Stomach (tissue), 8 donors: ENCODE measurements at regions not wholly inside any gene's neighbourhood (a gene's known extent, or its start where the extent isn't known, plus 50 kb on each side); places are given as distances from the start of the nearest gene placed in this dataset.

ENCODE experiments used
- DNase-seq, 2 donors: peaks; one replicate each; pipeline versions ENCODE4 v3.0.0 to v3.0.0-alpha.2; 2013 to 2019
- H3K27ac ChIP-seq, 5 donors: fragments of 200-600 bp in 4 of 5; sonication (generic) in 4 of 5; one replicate each; pipeline ENCODE4 v1.5.1; 2013 to 2019; ENCODE audit warnings: mild to moderate bottlenecking in 1 of 5, moderate library complexity in 1 of 5
- H3K27me3 ChIP-seq, 3 donors: fragments of 200-600 bp; sonication (generic); one replicate each; pipeline ENCODE4 v1.5.1; 2017 to 2019; ENCODE audit warnings: mixed run types in 1 of 3
- H3K36me3 ChIP-seq, 4 donors: fragments of 200-600 bp; sonication (generic); 1 replicate in 3 of 4; 2 replicates in 1 of 4; pipeline ENCODE4 v1.5.1; 2016 to 2019
- H3K4me1 ChIP-seq, 4 donors: fragments of 200-600 bp; sonication (generic); one replicate each; pipeline ENCODE4 v1.5.1; 2016 to 2019
- H3K4me3 ChIP-seq, 4 donors: fragments of 200-600 bp; sonication (generic) in 3 of 4; one replicate each; pipeline ENCODE4 v1.5.1; 2016 to 2019; ENCODE audit warnings: mild to moderate bottlenecking in 1 of 4
- H3K9me3 ChIP-seq, 4 donors: fragments of 200-600 bp; sonication (generic); one replicate each; pipeline ENCODE4 v1.5.1; 2016 to 2019
- EP300 ChIP-seq: sonication (generic); formaldehyde crosslinking; IDR thresholded peaks from one replicate; pipeline ENCODE4 v1.6.1; 2017; ENCODE audit warnings: antibody characterized with exemption
- POLR2A ChIP-seq, 4 donors: fragments of 450-650 bp; IDR thresholded peaks; one replicate each; pipeline ENCODE4 v1.6.1; 2016; ENCODE audit warnings: antibody characterized with exemption in 4 of 4, control low read depth in 2 of 4, mild to moderate bottlenecking in 1 of 4, moderate library complexity in 1 of 4
- POLR2AphosphoS5 ChIP-seq, 3 donors: sonication (generic); formaldehyde crosslinking; IDR thresholded peaks; one replicate each; pipeline ENCODE4 v1.6.1; 2016; ENCODE audit warnings: antibody characterized with exemption in 3 of 3
- WGBS, 5 donors: extraction: QIAGEN DNeasy Blood & Tissue Kit in 3 of 5; methylation state at CpG; one replicate each; pipeline versions ENCODE4 v1.1.5 to v1.1.7; 2013 to 2018; 5-methylcytosine and 5-hydroxymethylcytosine counted together
- intact Hi-C: fragments of 100-400 bp; cut with DNase I; formaldehyde crosslinking; loops from one replicate; pipeline ENCODE4 v1.15.1; 2023; ENCODE audit warnings: low total_unique reads
- TF ChIP-seq, protein P1 (sequence below), 7 experiments: fragments of 450-650 bp in 4 of 7; fragments of 200-600 bp in 3 of 7; sonication (generic) in 3 of 7; IDR thresholded peaks; one replicate each; pipeline ENCODE4 v1.5.1; 2016 to 2019; ENCODE audit warnings: antibody characterized with exemption in 7 of 7, control low read depth in 2 of 7, mild to moderate bottlenecking in 1 of 7
- donor health status: healthy with polysubstance abuse.
- donor health status: Bipolar disorder and iron deficiency.
- donor health status: healthy.

DNA sequence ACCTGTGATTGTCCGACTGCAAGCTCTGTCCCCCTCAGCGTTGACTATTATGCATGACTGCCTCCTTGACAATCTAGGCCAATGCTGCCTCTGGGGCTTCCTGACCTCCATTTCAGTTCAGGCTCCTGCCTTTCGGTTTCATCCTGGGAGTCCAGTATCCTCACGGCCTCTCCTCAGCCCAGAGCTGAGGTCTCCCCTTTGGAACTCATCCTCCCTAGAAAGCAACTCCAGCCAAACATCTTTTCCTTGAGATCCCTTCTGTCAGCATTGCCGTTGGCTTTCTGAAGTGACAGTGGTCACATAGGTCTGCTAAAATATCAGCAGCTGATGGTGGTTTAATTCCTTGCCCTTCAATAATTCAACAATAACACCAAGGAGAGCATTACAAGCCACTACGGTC is 519.1 kb upstream of the NBEA start:
- intact Hi-C loops, result no loop called here
- WGBS, 5 donors, result 90 to 97% (median 95%) methylated on average over 6 of the region's 6 CpGs

DNA sequence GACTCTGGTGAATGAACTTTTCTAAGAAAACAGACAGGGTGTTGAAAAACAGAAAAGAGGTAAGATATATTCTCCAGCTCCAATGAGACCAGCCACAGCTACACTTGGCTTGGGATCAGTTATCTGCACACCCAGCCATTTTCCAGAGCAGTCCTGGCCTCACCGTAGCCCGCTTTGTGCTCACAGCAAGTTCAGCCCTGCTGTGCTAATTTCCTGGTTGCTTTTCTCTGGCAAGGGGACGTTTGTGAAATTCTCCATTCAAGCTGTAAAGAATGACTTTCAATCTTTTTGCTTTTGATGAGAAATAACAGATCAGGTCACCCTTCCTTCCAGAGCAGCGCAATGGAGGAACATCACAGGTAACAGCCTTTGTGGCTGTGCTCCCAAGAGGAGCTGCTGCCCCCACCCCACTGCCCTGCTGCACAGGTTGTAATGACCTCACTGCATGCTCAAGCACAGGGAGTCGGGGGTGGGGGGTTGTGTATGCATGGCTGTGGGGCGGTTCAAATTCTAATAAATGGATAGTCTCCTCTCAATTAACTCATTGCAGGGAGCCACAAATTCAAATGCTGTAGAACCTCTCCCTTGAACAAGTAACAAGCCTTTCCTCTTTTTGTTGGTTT is 516.6 kb upstream of the NBEA start:
- WGBS, 5 donors, result 64 to 79% (median 71%) methylated on average over 6 of the region's 6 CpGs
- no peak overlapping the region for H3K4me3 ChIP-seq
- H3K36me3 ChIP-seq, result no peaks in the 10 kb centered on the region
- DNase-seq, result no peak
- no peaks in the 10 kb centered on the region for H3K9me3 ChIP-seq
- intact Hi-C loops, result no loop called here
- H3K4me1 ChIP-seq, result no peaks in the 10 kb centered on the region
- TF ChIP-seq, protein P1, sequence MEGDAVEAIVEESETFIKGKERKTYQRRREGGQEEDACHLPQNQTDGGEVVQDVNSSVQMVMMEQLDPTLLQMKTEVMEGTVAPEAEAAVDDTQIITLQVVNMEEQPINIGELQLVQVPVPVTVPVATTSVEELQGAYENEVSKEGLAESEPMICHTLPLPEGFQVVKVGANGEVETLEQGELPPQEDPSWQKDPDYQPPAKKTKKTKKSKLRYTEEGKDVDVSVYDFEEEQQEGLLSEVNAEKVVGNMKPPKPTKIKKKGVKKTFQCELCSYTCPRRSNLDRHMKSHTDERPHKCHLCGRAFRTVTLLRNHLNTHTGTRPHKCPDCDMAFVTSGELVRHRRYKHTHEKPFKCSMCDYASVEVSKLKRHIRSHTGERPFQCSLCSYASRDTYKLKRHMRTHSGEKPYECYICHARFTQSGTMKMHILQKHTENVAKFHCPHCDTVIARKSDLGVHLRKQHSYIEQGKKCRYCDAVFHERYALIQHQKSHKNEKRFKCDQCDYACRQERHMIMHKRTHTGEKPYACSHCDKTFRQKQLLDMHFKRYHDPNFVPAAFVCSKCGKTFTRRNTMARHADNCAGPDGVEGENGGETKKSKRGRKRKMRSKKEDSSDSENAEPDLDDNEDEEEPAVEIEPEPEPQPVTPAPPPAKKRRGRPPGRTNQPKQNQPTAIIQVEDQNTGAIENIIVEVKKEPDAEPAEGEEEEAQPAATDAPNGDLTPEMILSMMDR (IDR thresholded peaks at IDR 0.05), result no peak
- H3K27ac ChIP-seq, result no peak overlapping the region
- no peaks in the 10 kb centered on the region for H3K27me3 ChIP-seq

More for the DNA sequence above, 519.1 kb upstream of the NBEA start:
- Histone ChIP-seq H3K9me3 (no peaks in the 10 kb centered on the region), H3K4me1 (no peaks in the 10 kb centered on the region), H3K27ac (no peak overlapping the region), H3K36me3 (no peaks in the 10 kb centered on the region), H3K27me3 (no peaks in the 10 kb centered on the region), H3K4me3 (no peak overlapping the region)
- no peak for TF ChIP-seq EP300
- TF ChIP-seq, protein P1 (IDR thresholded peaks at IDR 0.05), result no peak
- TF ChIP-seq POLR2A (IDR thresholded peaks at IDR 0.05), result no peak
- TF ChIP-seq POLR2AphosphoS5 (IDR thresholded peaks at IDR 0.05), result no peak
- DNase-seq, result no peak

DNA sequence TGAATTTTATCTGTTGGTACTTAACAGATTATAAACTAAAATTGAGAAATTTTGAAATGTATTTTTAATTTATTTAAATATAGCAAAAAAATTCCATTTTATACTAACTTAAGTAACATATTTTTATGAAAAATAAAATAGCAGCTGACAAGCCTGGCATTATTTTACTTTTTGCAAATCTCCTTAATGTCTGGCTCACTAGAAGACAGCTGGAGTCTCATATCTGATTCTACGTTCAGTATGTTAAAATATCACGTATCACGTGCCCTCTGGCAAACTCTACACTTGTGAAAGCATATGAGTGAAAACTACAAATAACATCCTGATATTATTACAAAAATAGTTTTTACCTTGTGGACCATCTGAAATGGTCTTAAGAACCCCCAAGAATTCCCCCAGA is 513.2 kb upstream of the NBEA start:
- intact Hi-C loops, result no loop called here
- Histone ChIP-seq H3K27me3 (no peaks in the 10 kb centered on the region), H3K9me3 (no peaks in the 10 kb centered on the region), H3K27ac (no peak overlapping the region), H3K4me1 (no peaks in the 10 kb centered on the region), H3K4me3 (no peak overlapping the region), H3K36me3 (no peaks in the 10 kb centered on the region)
- 89 to 97% (median 93%) methylated on average over 3 of the region's 3 CpGs for WGBS, 5 donors
- DNase-seq, result no peak
- TF ChIP-seq, protein P1 (IDR thresholded peaks at IDR 0.05), result no peak
- TF ChIP-seq POLR2A (IDR thresholded peaks at IDR 0.05) (no peak), POLR2AphosphoS5 (IDR thresholded peaks at IDR 0.05) (no peak)

DNA sequence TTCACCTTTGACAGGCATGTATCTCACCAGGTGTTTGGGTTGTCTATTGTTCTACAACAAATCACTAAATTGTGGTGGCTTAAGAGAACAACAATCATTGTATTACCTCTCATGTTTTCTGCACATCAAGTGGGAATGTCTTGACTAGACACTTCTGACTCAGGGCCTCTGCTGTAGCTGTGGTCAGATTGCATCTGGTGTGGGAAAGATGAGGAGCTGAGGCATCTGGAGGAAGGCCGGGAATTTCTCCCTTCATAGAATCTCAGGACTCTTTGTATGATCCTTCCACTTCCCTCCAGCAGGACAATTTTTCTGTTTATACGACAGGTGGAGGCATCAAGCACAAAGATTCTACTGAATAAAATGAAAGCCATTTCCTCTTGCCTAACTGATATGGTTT is 511.8 kb upstream of the NBEA start:
- Histone ChIP-seq H3K4me3 (no peak overlapping the region), H3K4me1 (no peaks in the 10 kb centered on the region), H3K9me3 (no peaks in the 10 kb centered on the region), H3K27ac (no peak overlapping the region), H3K27me3 (no peaks in the 10 kb centered on the region), H3K36me3 (no peaks in the 10 kb centered on the region)
- TF ChIP-seq POLR2AphosphoS5 (IDR thresholded peaks at IDR 0.05), result no peak
- TF ChIP-seq POLR2A (IDR thresholded peaks at IDR 0.05), result no peak
- TF ChIP-seq, protein P1 (IDR thresholded peaks at IDR 0.05), result no peak
- no peak for TF ChIP-seq EP300
- intact Hi-C loops, result no loop called here
- 45 to 100% (median 93%) methylated on average over 2 of the region's 2 CpGs for WGBS, 5 donors
- no peak for DNase-seq
